ENCODE measurements at regions not wholly inside any gene's neighbourhood (a gene's known extent, or its start where the extent isn't known, plus 50 kb on each side); places are given as distances from the start of the nearest gene placed in this dataset.

GRCh38 chr18:27704736-27705361, 472.1 kb downstream of the CDH2 start:
- DNase-seq, result no peak
- Mint-ChIP-seq H3K36me3 (ENCODE audit: low read depth) (no peaks in the 10 kb centered on the region), H3K4me3 (no peak overlapping the region), H3K27ac (no peak overlapping the region), H3K27me3 (ENCODE audit: low read depth) (no peaks in the 10 kb centered on the region), H3K9me3 (peaks cover 20% of the 10 kb centered on the region), H3K4me1 (ENCODE audit: low read depth) (no peaks in the 10 kb centered on the region)
- intact Hi-C loops (cut with micrococcal nuclease), result no loop called here
- CTCF ChIA-PET, result no interaction called here

DNA sequence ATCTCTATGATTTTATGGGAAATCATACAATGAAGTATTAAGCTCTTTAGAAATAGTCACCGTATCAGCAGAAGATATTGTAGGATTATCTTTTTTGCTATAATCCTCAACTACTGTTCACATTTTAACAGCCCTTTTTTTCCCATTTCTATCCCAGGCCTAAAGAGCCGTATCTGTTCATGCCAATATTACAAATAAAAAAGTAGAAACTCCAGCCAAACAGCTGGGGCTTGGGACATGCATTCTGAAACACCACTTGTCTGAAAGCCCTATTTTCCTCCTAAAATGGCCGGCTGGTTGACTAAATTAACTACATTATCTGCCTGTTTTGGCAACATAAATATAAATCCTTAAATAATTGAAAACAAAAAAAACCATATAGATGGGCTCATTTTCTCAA, 477.8 kb downstream of the CDH2 start:
- no peaks in the 10 kb centered on the region for H3K36me3 Mint-ChIP-seq (ENCODE audit: low read depth)
- CTCF ChIA-PET, result interaction anchor here (0.9 kb wide), 1 partner anchor 33 kb away, joined by 3 read pairs; no protein-coding TSS in a partner anchor
- H3K27me3 Mint-ChIP-seq (ENCODE audit: low read depth), result no peaks in the 10 kb centered on the region
- no peak overlapping the region for H3K27ac Mint-ChIP-seq
- no peak overlapping the region for H3K4me3 Mint-ChIP-seq
- DNase-seq, result no peak
- peaks cover 17% of the 10 kb centered on the region for H3K9me3 Mint-ChIP-seq
- no peaks in the 10 kb centered on the region for H3K4me1 Mint-ChIP-seq (ENCODE audit: low read depth)
- intact Hi-C loops (cut with micrococcal nuclease), result no loop called here

- Mint-ChIP-seq H3K27ac (no peak overlapping the region), H3K4me3 (no peak overlapping the region), H3K27me3 (ENCODE audit: low read depth) (no peaks in the 10 kb centered on the region), H3K36me3 (ENCODE audit: low read depth) (no peaks in the 10 kb centered on the region), H3K4me1 (ENCODE audit: low read depth) (no peaks in the 10 kb centered on the region), H3K9me3 (peaks cover 15% of the 10 kb centered on the region)
- CTCF ChIA-PET, result no interaction called here
- intact Hi-C loops (cut with micrococcal nuclease), result no loop called here
- no peak for DNase-seq
Measured at GRCh38 chr18:27696148-27696547, 480.8 kb downstream of the CDH2 start.

DNA sequence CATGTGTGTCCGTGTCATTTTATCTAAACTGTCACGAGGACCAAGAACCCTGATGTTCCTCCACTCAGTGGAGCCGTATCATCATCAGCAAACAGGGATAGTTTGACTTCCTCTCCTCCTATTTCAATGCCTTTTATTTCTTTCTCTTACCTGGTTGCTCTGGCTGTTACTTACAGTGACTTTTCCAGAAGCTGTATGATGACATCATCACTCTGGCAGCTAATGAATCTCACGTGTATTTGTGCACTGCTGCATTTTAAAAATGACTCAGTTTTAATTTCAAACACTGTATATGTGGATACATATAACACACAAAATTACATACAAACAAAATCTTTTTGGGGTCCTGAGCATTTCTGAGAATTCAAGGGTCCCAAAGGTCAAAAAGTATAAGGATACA, 481.4 kb downstream of the CDH2 start:
- no peaks in the 10 kb centered on the region for H3K4me1 Mint-ChIP-seq (ENCODE audit: low read depth)
- DNase-seq, result no peak
- no peak overlapping the region for H3K4me3 Mint-ChIP-seq
- no peak overlapping the region for H3K27ac Mint-ChIP-seq
- H3K36me3 Mint-ChIP-seq (ENCODE audit: low read depth), result no peaks in the 10 kb centered on the region
- intact Hi-C loops (cut with micrococcal nuclease), result no loop called here
- CTCF ChIA-PET, result no interaction called here
- peaks cover 15% of the 10 kb centered on the region for H3K9me3 Mint-ChIP-seq
- H3K27me3 Mint-ChIP-seq (ENCODE audit: low read depth), result no peaks in the 10 kb centered on the region

GRCh38 chr18:27695052-27695451, 481.9 kb downstream of the CDH2 start:
- no peaks in the 10 kb centered on the region for H3K27me3 Mint-ChIP-seq (ENCODE audit: low read depth)
- CTCF ChIA-PET, result no interaction called here
- no peak for DNase-seq
- H3K36me3 Mint-ChIP-seq (ENCODE audit: low read depth), result no peaks in the 10 kb centered on the region
- no peak overlapping the region for H3K4me3 Mint-ChIP-seq
- no peak overlapping the region for H3K27ac Mint-ChIP-seq
- intact Hi-C loops (cut with micrococcal nuclease), result no loop called here
- H3K4me1 Mint-ChIP-seq (ENCODE audit: low read depth), result no peaks in the 10 kb centered on the region
- H3K9me3 Mint-ChIP-seq, result peaks cover 15% of the 10 kb centered on the region

GRCh38 chr18:27688581-27688980, 488.3 kb downstream of the CDH2 start:
- CTCF ChIA-PET, result no interaction called here
- H3K9me3 Mint-ChIP-seq, result peaks cover 3% of the 10 kb centered on the region
- intact Hi-C loops (cut with micrococcal nuclease), result no loop called here
- no peaks in the 10 kb centered on the region for H3K27me3 Mint-ChIP-seq (ENCODE audit: low read depth)
- no peaks in the 10 kb centered on the region for H3K36me3 Mint-ChIP-seq (ENCODE audit: low read depth)
- no peak overlapping the region for H3K4me3 Mint-ChIP-seq
- no peaks in the 10 kb centered on the region for H3K4me1 Mint-ChIP-seq (ENCODE audit: low read depth)
- DNase-seq, result no peak
- no peak overlapping the region for H3K27ac Mint-ChIP-seq

DNA sequence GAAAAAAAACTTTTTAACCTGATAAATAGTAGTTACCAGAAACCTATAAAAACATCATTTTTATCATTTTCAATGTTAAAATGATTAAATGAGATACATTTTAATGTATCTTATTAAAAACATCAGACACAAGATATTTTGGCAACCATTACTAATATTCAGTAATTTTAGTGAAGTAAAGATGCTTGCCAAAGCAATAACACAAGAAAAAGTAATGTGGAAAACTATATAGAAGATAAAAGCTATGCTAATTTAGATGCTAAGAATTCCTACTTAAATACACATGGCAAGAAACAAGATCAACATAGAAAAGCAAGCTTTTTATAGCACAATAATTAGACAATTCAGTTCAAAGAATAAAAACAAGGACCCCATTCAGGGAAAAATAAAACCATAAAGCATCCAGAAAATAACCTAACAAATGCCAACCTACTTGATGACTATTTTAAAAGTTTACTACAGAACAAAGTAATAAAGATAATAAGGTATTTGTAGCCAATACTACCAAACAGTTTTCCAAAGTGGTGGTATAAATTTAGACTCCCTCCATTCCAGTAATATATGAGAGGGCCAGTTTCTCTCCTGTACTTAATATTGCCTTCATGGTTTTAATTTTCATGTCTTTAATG, 489.5 kb downstream of the CDH2 start:
- Mint-ChIP-seq H3K4me1 (ENCODE audit: low read depth) (no peaks in the 10 kb centered on the region), H3K27ac (no peak overlapping the region), H3K4me3 (no peak overlapping the region), H3K27me3 (ENCODE audit: low read depth) (no peaks in the 10 kb centered on the region), H3K9me3 (peaks cover 1% of the 10 kb centered on the region), H3K36me3 (ENCODE audit: low read depth) (no peaks in the 10 kb centered on the region)
- no peak for DNase-seq
- intact Hi-C loops (cut with micrococcal nuclease), result no loop called here
- CTCF ChIA-PET, result no interaction called here

- peak; percentile 6 for DNase-seq
- intact Hi-C loops (cut with micrococcal nuclease), result no loop called here
- no peak overlapping the region for H3K4me3 Mint-ChIP-seq
- H3K36me3 Mint-ChIP-seq (ENCODE audit: low read depth), result no peaks in the 10 kb centered on the region
- no peaks in the 10 kb centered on the region for H3K27me3 Mint-ChIP-seq (ENCODE audit: low read depth)
- CTCF ChIA-PET, result interaction anchor here (1.1 kb wide), 1 partner anchor 64 kb away, joined by 3 read pairs; no protein-coding TSS in a partner anchor
- H3K9me3 Mint-ChIP-seq, result peaks cover 1% of the 10 kb centered on the region
- no peaks in the 10 kb centered on the region for H3K4me1 Mint-ChIP-seq (ENCODE audit: low read depth)
- no peak overlapping the region for H3K27ac Mint-ChIP-seq
Measured at GRCh38 chr18:27685807-27686412, 491.0 kb downstream of the CDH2 start.

GRCh38 chr18:27685091-27685490, 491.8 kb downstream of the CDH2 start:
- no peak overlapping the region for H3K27ac Mint-ChIP-seq
- intact Hi-C loops (cut with micrococcal nuclease), result no loop called here
- DNase-seq, result no peak
- no peak overlapping the region for H3K4me3 Mint-ChIP-seq
- CTCF ChIA-PET, result interaction anchor here (1.1 kb wide), 1 partner anchor 65 kb away, joined by 3 read pairs; no protein-coding TSS in a partner anchor
- no peaks in the 10 kb centered on the region for H3K4me1 Mint-ChIP-seq (ENCODE audit: low read depth)
- no peaks in the 10 kb centered on the region for H3K36me3 Mint-ChIP-seq (ENCODE audit: low read depth)
- peaks cover 1% of the 10 kb centered on the region for H3K9me3 Mint-ChIP-seq
- H3K27me3 Mint-ChIP-seq (ENCODE audit: low read depth), result no peaks in the 10 kb centered on the region

DNA sequence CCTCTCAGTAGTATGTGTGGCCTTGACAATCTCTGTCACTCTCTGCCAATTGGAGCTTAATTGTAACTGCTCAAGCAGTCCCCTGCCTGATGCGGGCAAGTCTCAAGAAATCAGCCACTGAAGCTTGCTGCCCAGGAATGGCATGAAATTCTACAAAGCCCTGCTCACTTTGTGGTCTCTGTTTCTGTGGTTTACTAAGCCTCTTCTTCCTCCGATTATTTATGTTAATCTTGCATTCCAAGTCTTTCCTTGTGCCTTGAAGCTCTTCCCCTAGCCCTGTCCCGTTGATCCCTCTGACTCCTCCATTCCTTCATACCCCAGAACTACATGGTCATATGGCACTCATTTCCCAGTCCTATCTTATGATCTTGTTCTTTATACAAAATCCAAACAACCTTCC, 489.3 kb upstream of the CHST9 start:
- intact Hi-C loops (cut with micrococcal nuclease), result no loop called here
- Mint-ChIP-seq H3K36me3 (ENCODE audit: low read depth) (no peaks in the 10 kb centered on the region), H3K4me3 (no peak overlapping the region), H3K27me3 (ENCODE audit: low read depth) (no peaks in the 10 kb centered on the region), H3K4me1 (ENCODE audit: low read depth) (no peaks in the 10 kb centered on the region), H3K27ac (no peak overlapping the region), H3K9me3 (peaks cover 6% of the 10 kb centered on the region)
- DNase-seq, result no peak
- CTCF ChIA-PET, result no interaction called here

GRCh38 chr18:27673861-27674260, 488.8 kb upstream of the CHST9 start:
- Mint-ChIP-seq H3K36me3 (ENCODE audit: low read depth) (no peaks in the 10 kb centered on the region), H3K27ac (no peak overlapping the region), H3K27me3 (ENCODE audit: low read depth) (no peaks in the 10 kb centered on the region), H3K4me1 (ENCODE audit: low read depth) (no peaks in the 10 kb centered on the region), H3K9me3 (peaks cover 6% of the 10 kb centered on the region), H3K4me3 (no peak overlapping the region)
- CTCF ChIA-PET, result no interaction called here
- DNase-seq, result no peak
- intact Hi-C loops (cut with micrococcal nuclease), result no loop called here

DNA sequence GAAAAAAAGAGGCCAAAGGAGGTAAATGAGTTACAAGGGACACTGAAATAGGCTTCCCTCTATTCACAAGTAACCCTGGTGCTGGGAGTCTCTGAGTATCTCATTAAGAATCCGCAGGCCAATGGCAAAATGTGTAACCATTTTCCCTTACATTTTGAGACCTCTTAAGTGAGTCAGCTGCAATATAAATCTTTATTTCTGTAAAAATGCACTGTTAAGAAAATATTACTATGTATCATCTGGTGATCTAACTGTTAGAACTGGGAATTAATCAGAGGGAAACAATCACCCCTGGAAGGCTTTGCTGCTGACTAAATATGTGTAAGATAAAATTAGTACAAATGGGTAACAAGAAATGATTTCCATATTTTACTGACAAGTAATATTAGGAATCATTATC, 483.1 kb upstream of the CHST9 start:
- no peaks in the 10 kb centered on the region for H3K27me3 Mint-ChIP-seq (ENCODE audit: low read depth)
- intact Hi-C loops (cut with micrococcal nuclease), result no loop called here
- H3K4me1 Mint-ChIP-seq (ENCODE audit: low read depth), result no peaks in the 10 kb centered on the region
- H3K9me3 Mint-ChIP-seq, result peaks cover 2% of the 10 kb centered on the region
- H3K36me3 Mint-ChIP-seq (ENCODE audit: low read depth), result no peaks in the 10 kb centered on the region
- H3K27ac Mint-ChIP-seq, result no peak overlapping the region
- CTCF ChIA-PET, result no interaction called here
- no peak for DNase-seq
- no peak overlapping the region for H3K4me3 Mint-ChIP-seq

DNA sequence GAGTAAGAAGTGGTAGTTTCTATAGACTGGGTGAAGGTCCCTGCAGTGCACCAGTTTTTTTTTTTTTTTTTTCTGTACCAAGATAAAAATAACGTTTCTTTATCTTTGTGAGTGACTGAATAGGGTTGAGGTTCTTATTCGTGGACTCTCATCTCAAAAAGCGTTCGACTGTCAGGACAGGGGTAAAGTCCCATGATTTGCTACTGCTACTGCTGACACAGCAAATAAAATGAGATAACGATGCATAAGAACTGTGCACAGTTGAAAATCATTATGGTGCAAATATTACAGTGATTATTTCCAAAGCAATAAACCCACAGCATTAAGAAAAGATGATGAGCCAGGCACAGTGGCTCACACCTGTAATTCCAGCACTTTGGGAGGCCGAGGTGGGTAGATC, 482.0 kb upstream of the CHST9 start:
- no peaks in the 10 kb centered on the region for H3K27me3 Mint-ChIP-seq (ENCODE audit: low read depth)
- intact Hi-C loops (cut with micrococcal nuclease), result no loop called here
- DNase-seq, result no peak
- H3K9me3 Mint-ChIP-seq, result peaks cover 5% of the 10 kb centered on the region
- H3K27ac Mint-ChIP-seq, result no peak overlapping the region
- no peak overlapping the region for H3K4me3 Mint-ChIP-seq
- no peaks in the 10 kb centered on the region for H3K36me3 Mint-ChIP-seq (ENCODE audit: low read depth)
- H3K4me1 Mint-ChIP-seq (ENCODE audit: low read depth), result no peaks in the 10 kb centered on the region
- CTCF ChIA-PET, result no interaction called here
